H9 (cell line): ENCODE measurements at regions not wholly inside any gene's neighbourhood (a gene's known extent, or its start where the extent isn't known, plus 50 kb on each side); places are given as distances from the start of the nearest gene placed in this dataset.

Experiments
- DNase-seq: peaks from one replicate; pipeline ENCODE4 v3.0.0-alpha.2; 2017
- H2AFZ ChIP-seq: one replicate; pipeline ENCODE4 v1.6.1; 2013; ENCODE audit warnings: mild to moderate bottlenecking, low read length, control low read depth, moderate library complexity
- H2AK5ac ChIP-seq: 2 replicates; pipeline ENCODE4 v1.6.1; 2013; ENCODE audit warnings: low read length, control low read depth, mixed read lengths; ENCODE audit not compliant: insufficient read length
- H2BK120ac ChIP-seq: one replicate; pipeline ENCODE4 v1.6.1; 2013; ENCODE audit warnings: low read depth, mild to moderate bottlenecking, low read length, control low read depth, inconsistent platforms; ENCODE audit not compliant: poor library complexity, severe bottlenecking
- H2BK12ac ChIP-seq: 2 replicates; pipeline ENCODE4 v1.6.1; 2013; ENCODE audit warnings: low read length, control low read depth, mixed read lengths, low read depth; ENCODE audit not compliant: insufficient read length
- H2BK15ac ChIP-seq: 2 replicates; pipeline ENCODE4 v1.6.1; 2013; ENCODE audit warnings: low read depth, low read length, control low read depth
- H2BK20ac ChIP-seq: one replicate; pipeline ENCODE4 v1.6.1; 2013; ENCODE audit warnings: low read depth, mild to moderate bottlenecking, low read length, control low read depth, inconsistent platforms; ENCODE audit not compliant: poor library complexity, severe bottlenecking
- H2BK5ac ChIP-seq: 2 replicates; pipeline ENCODE4 v1.6.1; 2013; ENCODE audit warnings: low read length, control low read depth, mixed read lengths; ENCODE audit not compliant: insufficient read length
- H3K14ac ChIP-seq: 2 replicates; pipeline ENCODE4 v1.6.1; 2013; ENCODE audit warnings: low read length, control low read depth; ENCODE audit not compliant: insufficient read depth
- H3K18ac ChIP-seq: 2 replicates; pipeline ENCODE4 v1.6.1; 2013; ENCODE audit warnings: low read depth, mild to moderate bottlenecking, mixed read lengths, low read length, control low read depth; ENCODE audit not compliant: insufficient read length
- H3K23ac ChIP-seq: 2 replicates; pipeline ENCODE4 v1.6.1; 2013; ENCODE audit warnings: low read length, control low read depth, mixed read lengths, low read depth; ENCODE audit not compliant: insufficient read length
- H3K23me2 ChIP-seq: 2 replicates; pipeline ENCODE4 v1.6.1; 2013; ENCODE audit warnings: low read depth, mild to moderate bottlenecking, mixed read lengths, low read length, control low read depth; ENCODE audit not compliant: insufficient read length, poor library complexity, severe bottlenecking
- H3K27ac ChIP-seq: 2 replicates; pipeline ENCODE4 v1.5.1; 2013; ENCODE audit warnings: low read length, control low read depth, mixed read lengths, low read depth; ENCODE audit not compliant: insufficient read length
- H3K27me3 ChIP-seq: 2 replicates; pipeline ENCODE4 v1.6.1; 2013; ENCODE audit warnings: low read length, control low read depth, inconsistent platforms; ENCODE audit not compliant: insufficient read depth
- H3K4ac ChIP-seq: 2 replicates; pipeline ENCODE4 v1.6.1; 2013; ENCODE audit warnings: low read depth, mild to moderate bottlenecking, control low read depth, inconsistent platforms, low read length, moderate library complexity
- H3K4me1 ChIP-seq: 2 replicates; pipeline ENCODE4 v1.6.1; 2013; ENCODE audit warnings: low read length, control low read depth, inconsistent platforms; ENCODE audit not compliant: insufficient read depth
- H3K4me2 ChIP-seq: 2 replicates; pipeline ENCODE4 v1.6.1; 2013; ENCODE audit warnings: low read length, control low read depth, mixed read lengths; ENCODE audit not compliant: insufficient read length, insufficient read depth
- H3K56ac ChIP-seq: 2 replicates; pipeline ENCODE4 v1.6.1; 2013; ENCODE audit warnings: low read depth, mild to moderate bottlenecking, mixed read lengths, low read length, control low read depth; ENCODE audit not compliant: insufficient read length
- H3K79me1 ChIP-seq: 2 replicates; pipeline ENCODE4 v1.6.1; 2013; ENCODE audit warnings: low read depth, mild to moderate bottlenecking, moderate library complexity, low read length, control low read depth, inconsistent platforms; ENCODE audit not compliant: insufficient read depth, poor library complexity, severe bottlenecking
- H3K79me2 ChIP-seq: 2 replicates; pipeline ENCODE4 v1.6.1; 2013; ENCODE audit warnings: low read length, control low read depth, inconsistent platforms; ENCODE audit not compliant: insufficient read depth
- H3K9ac ChIP-seq: 2 replicates; pipeline ENCODE4 v1.6.1; 2013; ENCODE audit warnings: low read length, control low read depth, mixed read lengths; ENCODE audit not compliant: insufficient read length; ENCODE audit errors: extremely low read depth
- H3K9me3 ChIP-seq: one replicate; pipeline ENCODE4 v1.6.1; 2013; ENCODE audit warnings: low read depth, low read length, inconsistent platforms; ENCODE audit not compliant: control insufficient read depth
- H3T11ph ChIP-seq: one replicate; pipeline ENCODE4 v1.6.1; 2013; ENCODE audit warnings: mild to moderate bottlenecking, low read length, control low read depth, inconsistent platforms
- H4K20me1 ChIP-seq: one replicate; pipeline ENCODE4 v1.6.1; 2013; ENCODE audit not compliant: control insufficient read depth, insufficient read length, insufficient read depth
- H4K5ac ChIP-seq: 2 replicates; pipeline ENCODE4 v1.6.1; 2013; ENCODE audit warnings: low read depth, mild to moderate bottlenecking, mixed read lengths, low read length, control low read depth; ENCODE audit not compliant: insufficient read length
- H4K8ac ChIP-seq: replicated peaks from 2 replicates; pipeline ENCODE4 v1.6.1; 2013; ENCODE audit warnings: low read length, control low read depth, mixed read lengths, low read depth; ENCODE audit not compliant: insufficient read length
- H4K91ac ChIP-seq: 2 replicates; pipeline ENCODE4 v1.6.1; 2013; ENCODE audit warnings: low read depth, mild to moderate bottlenecking, moderate library complexity, mixed read lengths, low read length, control low read depth; ENCODE audit not compliant: insufficient read length
- H3K27ac Mint-ChIP-seq, 3 experiments: 2 replicates in 2 of 3; 3 replicates in 1 of 3; pipeline ENCODE4 v1.8.0; 2020 to 2021; ENCODE audit warnings: mixed read lengths in 3 of 3, mild to moderate bottlenecking in 1 of 3, moderate library complexity in 1 of 3
- H3K27me3 Mint-ChIP-seq: 2 replicates; pipeline ENCODE4 v1.8.0; 2021; ENCODE audit warnings: low read depth, mild to moderate bottlenecking, moderate library complexity, mixed read lengths
- H3K36me3 Mint-ChIP-seq, 3 experiments: 2 replicates in 2 of 3; 3 replicates in 1 of 3; pipeline ENCODE4 v1.8.0; 2020 to 2021; ENCODE audit warnings: low read depth in 3 of 3, mixed read lengths in 3 of 3; ENCODE audit not compliant: insufficient read depth in 1 of 3
- H3K4me1 Mint-ChIP-seq, 2 experiments: 2 replicates each; pipeline ENCODE4 v1.8.0; 2020; ENCODE audit warnings: mixed read lengths in 2 of 2
- H3K4me3 Mint-ChIP-seq, 2 experiments: 2 replicates in 1 of 2; 3 replicates in 1 of 2; pipeline ENCODE4 v1.8.0; 2020 to 2021; ENCODE audit warnings: mild to moderate bottlenecking in 2 of 2, mixed read lengths in 2 of 2, moderate library complexity in 1 of 2
- H3K9me3 Mint-ChIP-seq, 2 experiments: 2 replicates in 1 of 2; 3 replicates in 1 of 2; pipeline ENCODE4 v1.8.0; 2020; ENCODE audit warnings: mild to moderate bottlenecking in 2 of 2, mixed read lengths in 2 of 2, moderate library complexity in 1 of 2
- CTCF ChIP-seq: fragments of 200-600 bp; sonication (generic); conservative IDR thresholded peaks from 3 replicates; pipeline ENCODE4 v1.8.0; 2021; ENCODE audit warnings: antibody characterized with exemption, mild to moderate bottlenecking
- WGBS: extraction: QIAGEN DNeasy Blood & Tissue Kit; methylation state at CpG from one replicate; pipeline ENCODE4 v1.1.7; 2013; ENCODE audit warnings: missing lambda C conversion rate, low lambda C conversion rate, mixed read lengths; ENCODE audit not compliant: insufficient read length; ENCODE audit errors: extremely low coverage; 5-methylcytosine and 5-hydroxymethylcytosine counted together

- Histone ChIP-seq H2AK5ac (no peak overlapping the region), H4K20me1 (no peaks in the 10 kb centered on the region), H2BK20ac (no peak overlapping the region), H3K9me3 (no peaks in the 10 kb centered on the region), H3K79me1 (no peaks in the 10 kb centered on the region), H4K5ac (no peak overlapping the region), H2BK5ac (no peak overlapping the region), H2BK120ac (no peak overlapping the region), H2AFZ (no peak overlapping the region), H3K14ac (no peak overlapping the region), H3K27ac (no peak overlapping the region), H2BK15ac (no peak overlapping the region), H4K8ac (no peak overlapping the region), H4K91ac (no peak overlapping the region), H3K4ac (no peak overlapping the region), H3K4me1 (no peaks in the 10 kb centered on the region), H3K79me2 (no peaks in the 10 kb centered on the region), H3K9ac (no peak overlapping the region), H3K27me3 (no peaks in the 10 kb centered on the region), H3K18ac (no peak overlapping the region), H3K56ac (no peak overlapping the region), H3K4me2 (no peak overlapping the region), H2BK12ac (no peak overlapping the region), H3K23me2 (no peaks in the 10 kb centered on the region), H3K23ac (no peak overlapping the region), H3T11ph (no peak overlapping the region)
- Mint-ChIP-seq H3K9me3 (peaks cover 0 to under 1% of the 10 kb centered on the region in 2 experiments; a peak in 3 of 5 replicates), H3K4me3 (no peak overlapping the region), H3K36me3 (no peaks in the 10 kb centered on the region), H3K27ac (no peak overlapping the region), H3K4me1 (peaks cover 15 to 16% of the 10 kb centered on the region in 2 experiments), H3K27me3 (no peaks in the 10 kb centered on the region)
- WGBS: no CpG with 5 or more reads among the region's 1 CpG
- TF ChIP-seq CTCF: no peak
- no peak for DNase-seq
Measured at GRCh38 chr5:32866138-32866537, 155.0 kb downstream of the NPR3 start.
